HG02885 (cell line): ENCODE measurements at regions not wholly inside any gene's neighbourhood (a gene's known extent, or its start where the extent isn't known, plus 50 kb on each side); places are given as distances from the start of the nearest gene placed in this dataset.

ENCODE experiments used
- ATAC-seq: cut with Tn5 transposase; IDR thresholded peaks from one replicate; pipeline ENCODE4 v1.9.1; 2021; ENCODE audit warnings: mild to moderate bottlenecking; ENCODE audit not compliant: unreplicated experiment, poor library complexity

DNA sequence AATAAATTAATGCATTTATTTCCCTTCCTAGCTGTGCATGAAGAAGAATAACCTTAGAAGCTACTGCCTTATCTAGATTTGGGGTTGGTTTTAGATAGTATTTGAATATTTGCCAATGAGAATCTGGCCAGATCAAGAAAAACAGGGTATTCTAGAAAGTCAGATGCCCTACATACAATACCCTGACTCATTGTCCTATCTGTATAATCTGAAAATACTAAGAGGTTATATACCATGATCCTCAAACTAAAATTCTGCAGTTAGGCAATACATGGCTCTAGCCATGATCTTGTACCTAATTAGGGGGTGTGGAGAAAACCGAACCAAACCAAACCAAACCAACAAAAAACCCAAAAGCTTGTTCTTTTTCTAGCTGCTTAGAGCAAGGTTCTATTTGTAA lies 240.4 kb upstream of the LYZL1 start:
- ATAC-seq, result no peak

- ATAC-seq, result no peak
Measured at GRCh38 chr10:29050081-29050480, 238.8 kb upstream of the LYZL1 start.

- ATAC-seq, result no peak
Measured at GRCh38 chr10:29055101-29055500, 233.8 kb upstream of the LYZL1 start.

GRCh38 chr10:29056729-29057128 lies 232.1 kb upstream of the LYZL1 start:
- ATAC-seq, result no peak

DNA sequence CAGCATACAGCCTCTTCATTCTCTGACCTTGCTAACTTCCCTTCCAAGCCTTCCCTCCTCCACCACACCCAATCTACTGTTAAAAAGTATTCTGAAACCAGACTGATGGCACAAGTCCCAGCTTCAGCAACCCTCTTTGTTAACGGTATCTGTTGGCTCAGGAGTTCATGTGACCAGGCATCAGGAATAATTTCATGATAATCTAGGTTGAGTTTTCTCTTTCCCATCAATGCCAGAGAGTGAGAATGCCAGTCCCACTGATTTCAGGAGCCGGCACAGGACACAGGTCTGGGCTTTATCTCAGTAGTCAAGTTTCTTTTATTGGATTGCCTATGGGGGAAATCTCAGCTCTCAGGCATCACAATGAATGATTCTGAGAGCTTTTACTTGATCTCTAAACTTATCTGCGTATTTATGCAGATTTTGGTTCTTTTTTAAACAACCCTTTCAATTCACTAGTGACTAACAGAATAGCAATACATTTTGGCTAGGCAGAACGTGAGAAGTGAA lies 231.0 kb upstream of the LYZL1 start:
- no peak for ATAC-seq

DNA sequence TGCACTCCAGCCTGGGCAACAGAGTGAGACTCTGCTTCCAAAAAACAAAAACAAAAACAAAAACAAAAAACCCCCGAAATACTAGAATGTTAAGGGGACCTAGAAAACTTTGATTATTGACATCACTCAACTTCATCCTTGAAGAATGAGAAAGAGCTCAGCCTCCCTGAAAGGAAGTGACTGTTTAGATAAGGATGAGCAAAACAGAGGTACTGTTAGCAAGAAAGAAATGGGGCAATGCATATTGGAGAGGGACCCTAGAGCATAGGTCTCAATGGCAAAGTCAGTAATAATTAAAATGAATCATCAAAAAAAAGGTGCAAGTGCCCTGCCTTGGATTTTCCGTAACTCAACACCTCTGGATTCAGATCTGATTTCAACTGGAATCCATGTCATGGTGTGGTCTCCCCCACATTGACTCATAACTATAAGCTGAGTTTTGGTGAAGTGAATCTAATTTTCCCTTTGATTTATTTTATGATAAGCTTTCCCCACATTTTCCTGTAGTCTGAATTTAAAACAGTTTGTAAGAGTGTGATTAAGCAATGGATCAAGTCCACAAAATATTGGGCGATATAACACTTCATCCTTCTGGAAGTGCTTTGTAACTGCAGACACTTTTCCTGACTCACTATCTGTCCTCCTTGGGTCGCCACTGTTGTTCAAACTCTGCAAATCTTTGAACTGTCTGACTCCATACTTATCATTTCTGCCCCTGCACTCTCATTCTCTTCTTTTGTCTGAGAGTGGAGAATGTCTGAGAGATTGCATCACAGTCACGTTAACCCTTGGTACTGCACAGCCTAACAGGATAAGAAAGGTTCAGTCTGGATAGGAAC lies 224.8 kb upstream of the LYZL1 start:
- ATAC-seq, result no peak

GRCh38 chr10:29064680-29065079 lies 224.2 kb upstream of the LYZL1 start:
- ATAC-seq, result no peak

DNA sequence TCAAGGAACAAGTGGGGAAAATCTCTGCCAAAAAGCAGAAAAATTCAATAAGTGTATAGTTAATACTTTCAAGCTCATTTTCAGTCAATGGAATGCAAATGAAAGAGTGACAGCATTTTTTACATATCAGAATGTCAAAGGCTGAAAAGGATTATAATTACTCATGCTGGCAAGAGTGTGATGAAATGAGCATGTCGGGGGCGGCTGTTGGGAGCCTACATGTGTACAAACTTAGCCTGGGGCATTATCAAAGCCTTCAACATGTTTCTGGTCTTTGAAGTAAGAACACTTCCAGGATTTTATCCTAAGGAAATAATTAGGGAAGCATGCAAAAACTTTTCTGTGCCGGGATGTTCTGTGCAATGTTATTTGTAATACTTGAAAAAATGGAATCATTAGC lies 221.7 kb upstream of the LYZL1 start:
- no peak for ATAC-seq

DNA sequence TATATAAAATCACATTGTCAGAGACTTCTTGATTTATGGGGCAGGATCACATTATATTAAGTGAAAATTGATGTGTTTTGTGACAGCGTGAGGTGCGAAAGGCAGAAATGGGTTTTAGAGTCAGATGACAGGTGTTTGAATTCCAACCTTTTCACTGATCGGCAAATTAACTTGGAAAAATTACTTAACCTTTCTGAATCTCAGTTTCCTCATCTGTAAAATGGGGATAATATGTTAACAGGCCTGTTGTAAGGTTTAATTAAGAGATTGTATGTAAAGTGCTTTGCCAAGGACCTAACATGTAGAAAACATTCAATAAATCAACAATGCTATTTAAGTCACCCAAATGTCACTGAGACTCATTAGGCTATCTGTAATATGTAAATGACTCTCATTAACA lies 221.2 kb upstream of the LYZL1 start:
- no peak for ATAC-seq

DNA sequence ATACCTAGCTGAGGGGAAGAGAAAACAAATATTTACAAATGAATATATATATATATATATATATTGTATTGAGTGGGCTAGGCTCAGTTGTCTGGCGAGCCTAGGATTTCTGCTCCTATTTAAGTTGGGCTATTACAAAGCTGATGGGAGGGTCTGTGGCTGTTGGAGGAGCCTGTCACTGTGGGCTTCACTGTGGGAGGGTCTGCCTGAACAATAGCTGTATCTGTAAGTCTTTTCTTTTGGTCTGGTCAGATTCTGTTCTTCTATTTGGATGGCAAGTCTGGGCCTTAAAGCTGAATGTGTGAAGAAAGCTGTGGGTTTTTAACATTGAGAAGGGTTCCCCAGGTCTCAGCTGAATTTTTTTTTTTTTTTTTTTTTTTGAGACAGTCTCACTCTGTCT lies 220.6 kb upstream of the LYZL1 start:
- no peak for ATAC-seq

GRCh38 chr10:29068966-29069365 lies 219.9 kb upstream of the LYZL1 start:
- no peak for ATAC-seq

GRCh38 chr10:29069941-29070340 lies 218.9 kb upstream of the LYZL1 start:
- ATAC-seq, result no peak

DNA sequence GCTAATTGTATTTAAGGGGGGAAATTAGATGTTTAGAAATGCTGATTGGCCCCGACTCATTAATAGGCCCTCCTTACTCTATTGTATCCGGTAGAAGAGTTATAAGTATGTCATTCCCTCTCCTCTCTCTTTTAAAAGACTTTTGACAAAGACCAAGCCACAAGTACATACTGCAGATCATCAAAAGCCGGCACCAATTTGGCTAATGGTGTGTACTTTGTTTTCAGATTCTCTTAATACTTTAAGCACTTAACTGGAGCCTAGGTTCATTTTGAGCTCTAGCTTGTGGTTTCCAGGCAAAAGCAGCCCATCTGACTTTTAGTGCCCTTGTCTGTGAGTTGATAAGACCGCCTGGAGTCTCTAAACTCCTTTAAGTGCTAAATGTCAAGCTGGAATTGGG lies 210.0 kb upstream of the LYZL1 start:
- no peak for ATAC-seq

GRCh38 chr10:29081231-29081630 lies 207.6 kb upstream of the LYZL1 start:
- no peak for ATAC-seq

DNA sequence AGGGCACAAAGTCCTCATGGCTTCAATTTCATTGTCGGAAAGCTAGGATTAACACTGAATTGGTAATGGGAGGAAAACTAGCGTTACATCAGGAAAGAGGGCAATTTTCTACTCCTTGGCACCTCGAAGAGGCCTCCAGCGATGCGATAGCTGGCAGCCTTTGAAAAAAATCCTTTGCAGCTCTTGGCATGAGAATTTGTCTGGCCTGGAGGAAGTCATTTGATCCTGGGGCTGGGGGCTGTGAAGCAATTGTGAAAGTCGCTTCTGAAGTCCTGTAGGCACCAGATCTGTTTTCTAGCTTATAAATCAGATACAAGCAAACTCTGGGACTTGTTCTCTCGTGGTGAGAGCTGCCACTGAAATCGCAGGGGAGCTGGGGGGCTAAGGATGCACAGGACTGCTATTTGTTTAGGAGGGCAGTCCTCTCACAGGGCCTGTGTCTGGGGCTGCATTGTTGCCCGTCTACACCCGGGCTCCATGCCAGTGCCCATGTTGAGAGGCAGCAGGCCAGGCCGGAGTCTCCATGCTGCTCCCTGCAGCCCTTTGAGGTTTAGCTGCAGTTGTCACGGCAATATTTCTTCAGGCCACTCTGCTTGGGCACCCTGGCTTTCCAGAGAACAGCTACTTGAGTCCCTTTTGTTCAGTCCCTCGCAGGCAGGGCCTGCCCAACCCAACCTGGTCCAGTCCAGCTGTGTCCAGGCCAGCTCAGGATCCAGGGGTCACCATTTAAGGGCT lies 206.8 kb upstream of the LYZL1 start:
- ATAC-seq, result no peak

DNA sequence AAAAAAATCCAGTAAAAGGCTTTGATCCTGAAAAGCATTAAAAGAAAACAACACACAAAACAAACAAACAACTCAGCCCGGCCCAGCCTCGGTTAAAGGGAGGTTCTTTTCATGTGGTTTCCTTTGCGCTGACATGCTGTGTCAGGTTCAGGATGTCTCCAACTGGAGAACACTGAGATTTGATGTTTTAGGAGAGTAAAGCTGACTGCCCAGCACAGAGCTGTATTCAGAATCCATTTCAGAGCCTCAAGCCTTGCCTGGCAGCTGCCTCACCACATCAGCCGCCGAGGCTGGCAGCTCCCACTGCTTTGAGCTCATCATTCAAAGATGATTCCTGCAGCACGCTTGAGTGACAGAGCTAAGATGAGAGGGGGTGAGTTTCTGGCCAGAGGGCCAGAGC lies 205.8 kb upstream of the LYZL1 start:
- no peak for ATAC-seq

DNA sequence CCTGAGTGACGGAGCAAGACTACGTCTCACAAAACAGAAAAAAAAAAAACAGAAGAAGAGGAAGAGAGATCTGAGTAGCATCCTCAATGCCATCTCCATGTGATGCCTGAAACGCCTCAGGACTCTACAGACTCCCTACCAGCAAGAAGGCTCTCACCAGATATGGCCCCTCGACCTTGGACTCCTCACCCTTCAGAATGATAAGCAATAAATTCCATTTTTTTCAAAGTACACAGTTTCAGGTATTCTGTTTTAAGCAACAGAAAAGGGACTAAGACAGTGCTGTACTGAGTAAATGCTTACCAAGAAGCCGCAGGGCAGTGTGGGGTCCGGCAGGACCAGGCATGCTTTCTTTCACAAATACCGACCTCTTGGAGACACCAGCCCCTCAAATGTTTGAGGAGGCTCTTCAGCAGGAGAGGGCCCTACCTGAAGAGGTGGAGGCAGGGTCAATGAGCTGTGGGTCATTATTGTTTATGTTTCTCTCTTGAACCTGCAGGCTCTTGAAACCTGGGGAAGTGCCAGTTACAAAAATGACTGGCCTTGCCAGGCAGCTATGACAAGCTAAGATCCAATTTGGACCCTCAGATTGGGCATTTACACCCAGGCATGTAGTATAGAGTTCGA lies 204.1 kb upstream of the LYZL1 start:
- no peak for ATAC-seq

- no peak for ATAC-seq
Measured at GRCh38 chr10:29089091-29089490, 199.8 kb upstream of the LYZL1 start.

- no peak for ATAC-seq
Measured at GRCh38 chr10:29096303-29096824, 192.5 kb upstream of the LYZL1 start.

DNA sequence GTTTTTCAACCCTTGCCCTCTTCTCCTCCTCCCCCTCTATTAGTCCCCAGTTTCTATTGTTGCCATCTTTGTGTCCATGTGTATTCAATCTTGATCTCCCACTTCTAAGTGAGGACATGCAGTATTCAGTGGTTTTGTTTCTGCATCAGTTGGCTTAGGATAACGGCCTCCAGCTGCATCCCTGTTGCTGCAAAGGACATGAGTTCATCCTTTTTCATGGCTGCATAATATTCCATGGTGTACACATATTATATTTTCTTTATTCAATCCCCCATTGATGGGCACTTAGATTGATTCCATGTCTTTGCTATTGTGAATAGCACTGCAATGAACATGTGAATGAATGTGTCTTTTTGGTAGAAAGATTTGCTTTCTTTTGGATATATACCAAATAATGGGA lies 190.4 kb upstream of the LYZL1 start:
- ATAC-seq, result no peak

- ATAC-seq, result no peak
Measured at GRCh38 chr10:29099001-29099400, 189.9 kb upstream of the LYZL1 start.
